B cell (primary cell): ENCODE measurements at regions not wholly inside any gene's neighbourhood (a gene's known extent, or its start where the extent isn't known, plus 50 kb on each side); places are given as distances from the start of the nearest gene placed in this dataset.

ENCODE experiments used
- ATAC-seq: fragments of 200-7000 bp; cut with Tn5 transposase; one replicate; pipeline ENCODE4 v1.10.0; 2021; ENCODE audit warnings: low read depth, mild to moderate bottlenecking, moderate number of reproducible peaks, moderate library complexity
- CTCF ChIA-PET: fragments of 350-600 bp; sonication (Branson Sonifier 250); formaldehyde crosslinking; loops from one replicate; lab custom pipeline; 2021; ENCODE audit warnings: antibody characterized with exemption, inconsistent platforms; lab: Charles Lee
- POLR2A ChIA-PET: fragments of 350-600 bp; sonication (Branson Sonifier 250); formaldehyde crosslinking; loops from one replicate; lab custom pipeline; 2021; ENCODE audit warnings: antibody characterized with exemption; lab: Charles Lee
- DNase-seq: peaks from one replicate; pipeline ENCODE4 v3.0.0; 2013
- H2AFZ ChIP-seq: 2 replicates; pipeline ENCODE4 v1.6.1; 2012; ENCODE audit warnings: mild to moderate bottlenecking, low read depth, low read length; ENCODE audit not compliant: insufficient read depth, poor library complexity, severe bottlenecking
- H3K27ac ChIP-seq, 2 donors: 1 replicate in 1 of 2; 2 replicates in 1 of 2; pipeline ENCODE4 v1.5.1; 2012 to 2013; ENCODE audit warnings: low read length in 2 of 2, mild to moderate bottlenecking in 2 of 2, moderate library complexity in 1 of 2
- H3K27me3 ChIP-seq, 4 experiments: fragments of 200-600 bp in 1 of 4; sonication (generic) in 1 of 4; replicated peaks in 1 of 4; 1 replicate in 2 of 4; 2 replicates in 2 of 4; pipeline versions ENCODE4 v1.6.1 to v1.7.0; 2013 to 2016; ENCODE audit warnings: low read length in 3 of 4, mild to moderate bottlenecking in 2 of 4, mixed read lengths in 1 of 4, moderate library complexity in 1 of 4; ENCODE audit not compliant: insufficient read depth in 4 of 4, control insufficient read depth in 3 of 4; ENCODE audit errors: control extremely low read depth in 1 of 4
- H3K36me3 ChIP-seq, 2 experiments: replicated peaks in 1 of 2; 1 replicate in 1 of 2; 2 replicates in 1 of 2; pipeline versions ENCODE4 v1.6.1 to v1.7.1; 2013; ENCODE audit warnings: low read length in 1 of 2; ENCODE audit not compliant: insufficient read depth in 2 of 2, control insufficient read depth in 1 of 2; ENCODE audit errors: control extremely low read depth in 1 of 2, extremely low read depth in 1 of 2
- H3K4me1 ChIP-seq, 2 donors: fragments of 200-600 bp in 1 of 2; sonication (generic) in 1 of 2; 1 replicate in 1 of 2; 2 replicates in 1 of 2; pipeline versions ENCODE4 v1.5.1 to v1.6.1; 2013 to 2017; ENCODE audit warnings: low read length in 2 of 2; ENCODE audit not compliant: control insufficient read depth in 2 of 2, insufficient read depth in 2 of 2
- H3K4me2 ChIP-seq: replicated peaks from 2 replicates; pipeline ENCODE3; 2012; ENCODE audit warnings: mild to moderate bottlenecking, low read depth, low read length; ENCODE audit not compliant: poor library complexity, severe bottlenecking
- H3K4me3 ChIP-seq, 5 experiments: fragments of 200-600 bp in 1 of 5; sonication (generic) in 1 of 5; 1 replicate in 3 of 5; 2 replicates in 2 of 5; pipeline versions ENCODE4 v1.5.1 to v1.7.0; 2011 to 2016; ENCODE audit warnings: low read length in 4 of 5, mild to moderate bottlenecking in 4 of 5, low read depth in 2 of 5, control low read depth in 1 of 5, moderate library complexity in 1 of 5; ENCODE audit not compliant: insufficient read depth in 1 of 5; ENCODE audit errors: control extremely low read depth in 1 of 5, extremely low read depth in 1 of 5
- H3K79me2 ChIP-seq: fragments of 200-600 bp; sonication (generic); one replicate; pipeline ENCODE4 v1.6.0; 2016; ENCODE audit warnings: low read length; ENCODE audit not compliant: control insufficient read depth, insufficient read depth
- H3K9ac ChIP-seq: fragments of 200-600 bp; sonication (generic); 2 replicates; pipeline ENCODE4 v1.6.1; 2017; ENCODE audit warnings: mild to moderate bottlenecking, low read length, moderate library complexity
- H3K9me3 ChIP-seq, 3 donors: one replicate each; pipeline versions ENCODE4 v1.6.1 to v1.7.1; 2013; ENCODE audit warnings: low read length in 2 of 3; ENCODE audit not compliant: control insufficient read depth in 2 of 3, insufficient read depth in 1 of 3; ENCODE audit errors: control extremely low read depth in 1 of 3
- H4K20me1 ChIP-seq: 2 replicates; pipeline ENCODE4 v1.6.0; 2012; ENCODE audit warnings: mild to moderate bottlenecking, low read length; ENCODE audit not compliant: insufficient read depth, control insufficient read depth, poor library complexity, severe bottlenecking
- H3K27ac Mint-ChIP-seq: one replicate; pipeline ENCODE4 v1.8.0; 2021; ENCODE audit warnings: mixed read lengths
- H3K27me3 Mint-ChIP-seq: one replicate; pipeline ENCODE4 v1.8.0; 2021; ENCODE audit warnings: mixed read lengths
- H3K4me1 Mint-ChIP-seq: one replicate; pipeline ENCODE4 v1.8.0; 2021; ENCODE audit warnings: mixed read lengths
- H3K4me3 Mint-ChIP-seq: one replicate; pipeline ENCODE4 v1.8.0; 2021; ENCODE audit warnings: mixed read lengths
- H3K9me3 Mint-ChIP-seq: one replicate; pipeline ENCODE4 v1.8.0; 2022; ENCODE audit warnings: mixed read lengths; ENCODE audit not compliant: insufficient read depth
- CTCF ChIP-seq: fragments of 200-600 bp; IDR thresholded peaks from one replicate; pipeline ENCODE4 v1.8.0; 2022; ENCODE audit warnings: antibody characterized with exemption, mild to moderate bottlenecking
- EZH2 ChIP-seq: IDR thresholded peaks from 2 replicates; pipeline ENCODE4 v1.6.1; 2012; ENCODE audit warnings: borderline replicate concordance, low read depth, mild to moderate bottlenecking, moderate library complexity, low read length; ENCODE audit not compliant: insufficient read depth, poor library complexity, severe bottlenecking
- WGBS: methylation state at CpG from one replicate; pipeline ENCODE4 v1.1.5; 2013; ENCODE audit warnings: missing lambda C conversion rate; ENCODE audit not compliant: insufficient coverage; 5-methylcytosine and 5-hydroxymethylcytosine counted together
- intact Hi-C: fragments of 100-400 bp; cut with micrococcal nuclease; formaldehyde crosslinking; loops from one replicate; pipeline ENCODE4 v1.10.0; 2022

- WGBS, result 95% methylated on average over 9 of the region's 12 CpGs
- Histone ChIP-seq H3K4me2 (no peak overlapping the region), H3K79me2 (no peaks in the 10 kb centered on the region), H3K27ac (no peak overlapping the region), H3K9ac (no peak overlapping the region), H3K9me3 (peaks cover 0 to 22% (median 0%) of the 10 kb centered on the region in 3 donors), H2AFZ (no peak overlapping the region), H3K27me3 (peaks cover 0 to 26% (median 1%) of the 10 kb centered on the region in 4 experiments), H3K4me3 (no peak overlapping the region), H4K20me1 (no peaks in the 10 kb centered on the region), H3K4me1 (no peaks in the 10 kb centered on the region), H3K36me3 (no peaks in the 10 kb centered on the region)
- POLR2A ChIA-PET, result no interaction called here
- H3K4me1 Mint-ChIP-seq, result no peaks in the 10 kb centered on the region
- H3K9me3 Mint-ChIP-seq, result no peaks in the 10 kb centered on the region
- intact Hi-C loops, result no loop called here
- H3K4me3 Mint-ChIP-seq, result no peak overlapping the region
- peaks cover 57% of the 10 kb centered on the region for H3K27me3 Mint-ChIP-seq
- CTCF ChIA-PET, result no interaction called here
- ATAC-seq (no peak), DNase-seq (no peak)
- H3K27ac Mint-ChIP-seq, result no peak overlapping the region
- TF ChIP-seq CTCF (no peak), EZH2 (no peak)
Measured at GRCh38 chr16:86881118-86881510, 302.8 kb downstream of the FOXL1 start.

GRCh38 chr16:86881861-86882273 is 303.5 kb downstream of the FOXL1 start:
- H3K27ac ChIP-seq, result no peak overlapping the region
- no peaks in the 10 kb centered on the region for H3K36me3 ChIP-seq
- WGBS, result 89% methylated on average over 14 of the region's 15 CpGs
- ChIA-PET CTCF (interaction anchor here (1.1 kb wide), 1 partner anchor 43 kb away, joined by 3 read pairs; no protein-coding TSS in a partner anchor), POLR2A (no interaction called here)
- no peaks in the 10 kb centered on the region for H3K79me2 ChIP-seq
- H3K4me1 ChIP-seq, result no peaks in the 10 kb centered on the region
- H3K9me3 ChIP-seq, result peaks cover 0 to 18% (median 0%) of the 10 kb centered on the region in 3 donors
- Mint-ChIP-seq H3K27me3 (peaks cover 54% of the 10 kb centered on the region), H3K27ac (no peak overlapping the region), H3K4me3 (no peak overlapping the region), H3K9me3 (no peaks in the 10 kb centered on the region), H3K4me1 (no peaks in the 10 kb centered on the region)
- peaks cover 0 to 26% (median 1%) of the 10 kb centered on the region in 4 experiments for H3K27me3 ChIP-seq
- DNase-seq, result no peak
- intact Hi-C loops, result no loop called here
- H4K20me1 ChIP-seq, result no peaks in the 10 kb centered on the region
- no peak overlapping the region for H3K4me3 ChIP-seq
- H3K4me2 ChIP-seq, result no peak overlapping the region
- no peak overlapping the region for H3K9ac ChIP-seq
- no peak for TF ChIP-seq EZH2
- no peak for TF ChIP-seq CTCF
- ATAC-seq, result no peak
- no peak overlapping the region for H2AFZ ChIP-seq
